T-cell (primary cell): ENCODE measurements at regions not wholly inside any gene's neighbourhood (a gene's known extent, or its start where the extent isn't known, plus 50 kb on each side); places are given as distances from the start of the nearest gene placed in this dataset.

Experiments
- ATAC-seq, 4 experiments: fragments of 200-7000 bp in 3 of 4; fragments of 150-1000 bp in 1 of 4; cut with Tn5 transposase; replicated peaks in 1 of 4; 1 replicate in 3 of 4; 2 replicates in 1 of 4; pipeline ENCODE4 v1.10.0; 2021; ENCODE audit warnings: moderate library complexity in 3 of 4, mild to moderate bottlenecking in 2 of 4, moderate number of reproducible peaks in 1 of 4
- CTCF ChIA-PET, 2 donors: fragments of 300-600 bp; sonication (Branson Sonifier 250); formaldehyde crosslinking; loops; one replicate each; lab custom pipeline; 2022; ENCODE audit warnings: antibody characterized with exemption in 2 of 2; lab: Charles Lee
- POLR2A ChIA-PET, 2 donors: fragments of 300-600 bp; sonication (Branson Sonifier 250); formaldehyde crosslinking; loops; one replicate each; lab custom pipeline; 2022; ENCODE audit warnings: antibody characterized with exemption in 2 of 2; lab: Charles Lee
- DNase-seq, 35 experiments: peaks; one replicate each; pipeline versions ENCODE4 v3.0.0 to v3.0.0-alpha.2; 2013 to 2023
- H3K27ac ChIP-seq: one replicate; pipeline ENCODE4 v1.5.1; 2013; ENCODE audit warnings: low read length
- H3K27me3 ChIP-seq, 2 experiments: replicated peaks in 1 of 2; 1 replicate in 1 of 2; 2 replicates in 1 of 2; pipeline versions ENCODE4 v1.6.1 to v1.7.0; 2013; ENCODE audit warnings: low read length in 1 of 2, mixed read lengths in 1 of 2; ENCODE audit not compliant: control insufficient read depth in 2 of 2, insufficient read depth in 2 of 2; ENCODE audit errors: extremely low read depth in 1 of 2
- H3K36me3 ChIP-seq, 2 donors: 1 replicate in 1 of 2; 2 replicates in 1 of 2; pipeline versions ENCODE4 v1.6.1 to v1.7.0; 2013; ENCODE audit warnings: low read length in 1 of 2; ENCODE audit not compliant: control insufficient read depth in 2 of 2, insufficient read depth in 1 of 2; ENCODE audit errors: extremely low read depth in 1 of 2
- H3K4me1 ChIP-seq, 2 experiments: 1 replicate in 1 of 2; 2 replicates in 1 of 2; pipeline versions ENCODE4 v1.6.1 to v1.7.0; 2013; ENCODE audit warnings: low read length in 2 of 2, mixed read lengths in 1 of 2; ENCODE audit not compliant: insufficient read depth in 2 of 2, control insufficient read depth in 1 of 2; ENCODE audit errors: extremely low read depth in 1 of 2
- H3K4me3 ChIP-seq, 2 donors: 1 replicate in 1 of 2; 2 replicates in 1 of 2; pipeline versions ENCODE4 v1.5.1 to v1.7.0; 2013; ENCODE audit warnings: mild to moderate bottlenecking in 2 of 2, low read length in 1 of 2, moderate library complexity in 1 of 2; ENCODE audit not compliant: control insufficient read depth in 1 of 2; ENCODE audit errors: extremely low read depth in 1 of 2
- H3K9me3 ChIP-seq: 2 replicates; pipeline ENCODE4 v1.7.0; 2013
- H3K27ac Mint-ChIP-seq, 2 donors: one replicate each; pipeline ENCODE4 v1.8.0; 2020 to 2021; ENCODE audit warnings: mild to moderate bottlenecking in 2 of 2, mixed read lengths in 2 of 2
- H3K27me3 Mint-ChIP-seq, 2 donors: one replicate each; pipeline ENCODE4 v1.8.0; 2021 to 2022; ENCODE audit warnings: mixed read lengths in 2 of 2
- H3K36me3 Mint-ChIP-seq: one replicate; pipeline ENCODE4 v1.8.0; 2021; ENCODE audit warnings: mixed read lengths
- H3K4me1 Mint-ChIP-seq, 3 donors: one replicate each; pipeline ENCODE4 v1.8.0; 2020 to 2022; ENCODE audit warnings: mixed read lengths in 3 of 3, mild to moderate bottlenecking in 1 of 3
- H3K4me3 Mint-ChIP-seq, 3 donors: one replicate each; pipeline ENCODE4 v1.8.0; 2020 to 2022; ENCODE audit warnings: mild to moderate bottlenecking in 3 of 3, mixed read lengths in 3 of 3, moderate library complexity in 3 of 3
- H3K9me3 Mint-ChIP-seq, 3 donors: one replicate each; pipeline ENCODE4 v1.8.0; 2020 to 2022; ENCODE audit warnings: mixed read lengths in 3 of 3
- WGBS: methylation state at CpG from one replicate; pipeline ENCODE4 v1.1.5; 2013; ENCODE audit warnings: missing lambda C conversion rate; ENCODE audit not compliant: insufficient coverage; 5-methylcytosine and 5-hydroxymethylcytosine counted together

GRCh38 chr20:56797023-56797422 is 167.9 kb downstream of the TFAP2C start:
- no peak overlapping the region for H3K4me3 ChIP-seq
- Mint-ChIP-seq H3K36me3 (no peaks in the 10 kb centered on the region), H3K27ac (no peak overlapping the region), H3K27me3 (peaks cover 3 to 8% of the 10 kb centered on the region in 2 donors), H3K9me3 (peaks cover 4 to 9% (median 6%) of the 10 kb centered on the region in 3 donors), H3K4me3 (no peak overlapping the region), H3K4me1 (no peaks in the 10 kb centered on the region)
- 47% methylated on average over 2 of the region's 2 CpGs for WGBS
- H3K36me3 ChIP-seq, result no peaks in the 10 kb centered on the region
- POLR2A ChIA-PET, result no interaction called here
- H3K4me1 ChIP-seq, result no peaks in the 10 kb centered on the region
- no peaks in the 10 kb centered on the region for H3K9me3 ChIP-seq
- no peak for DNase-seq
- no peak for ATAC-seq
- CTCF ChIA-PET, result no interaction called here
- H3K27me3 ChIP-seq, result peaks cover 0 to 8% of the 10 kb centered on the region in 2 experiments
- H3K27ac ChIP-seq, result no peak overlapping the region

DNA sequence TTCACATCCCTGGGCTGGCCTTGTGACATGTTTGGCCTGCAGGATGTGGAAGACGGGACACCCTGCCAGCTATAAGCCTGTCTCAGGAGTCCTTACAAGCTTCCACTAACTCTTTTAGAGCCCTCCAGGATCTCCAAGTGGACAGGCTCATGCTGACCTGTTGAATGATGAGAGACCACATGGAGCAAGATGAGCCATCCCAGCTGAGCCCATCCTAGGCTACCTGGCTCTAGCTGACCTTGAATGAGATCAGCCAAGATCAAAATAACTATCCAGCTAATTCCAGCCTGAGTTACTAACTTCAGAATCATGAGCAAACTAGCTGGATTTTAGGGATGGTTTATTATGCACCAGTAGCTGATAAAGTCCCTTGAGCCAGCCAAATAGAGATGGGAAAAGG is 169.5 kb downstream of the TFAP2C start:
- no peak overlapping the region for H3K4me3 ChIP-seq
- no peak overlapping the region for H3K4me3 Mint-ChIP-seq
- CTCF ChIA-PET, result no interaction called here
- no peaks in the 10 kb centered on the region for H3K4me1 Mint-ChIP-seq
- no peaks in the 10 kb centered on the region for H3K9me3 ChIP-seq
- no peak overlapping the region for H3K27ac Mint-ChIP-seq
- H3K27ac ChIP-seq, result no peak overlapping the region
- POLR2A ChIA-PET, result no interaction called here
- no peaks in the 10 kb centered on the region for H3K36me3 Mint-ChIP-seq
- no peak for DNase-seq
- H3K4me1 ChIP-seq, result no peaks in the 10 kb centered on the region
- WGBS, result 60% methylated on average over 1 of the region's 1 CpG
- H3K9me3 Mint-ChIP-seq, result peaks cover 4 to 9% (median 6%) of the 10 kb centered on the region in 3 donors
- no peaks in the 10 kb centered on the region for H3K36me3 ChIP-seq
- ATAC-seq, result no peak
- peaks cover 0 to 5% of the 10 kb centered on the region in 2 experiments for H3K27me3 ChIP-seq
- H3K27me3 Mint-ChIP-seq, result peaks cover 0 to 12% of the 10 kb centered on the region in 2 donors

GRCh38 chr20:56799187-56799586 is 170.1 kb downstream of the TFAP2C start:
- POLR2A ChIA-PET, result no interaction called here
- no CpG with 5 or more reads among the region's 2 CpGs for WGBS
- Mint-ChIP-seq H3K4me1 (no peaks in the 10 kb centered on the region), H3K9me3 (peaks cover 4 to 9% (median 6%) of the 10 kb centered on the region in 3 donors), H3K27ac (no peak overlapping the region), H3K27me3 (peaks cover 0 to 12% of the 10 kb centered on the region in 2 donors), H3K36me3 (no peaks in the 10 kb centered on the region), H3K4me3 (no peak overlapping the region)
- no peaks in the 10 kb centered on the region for H3K9me3 ChIP-seq
- H3K4me1 ChIP-seq, result no peaks in the 10 kb centered on the region
- no peak overlapping the region for H3K4me3 ChIP-seq
- no peak overlapping the region for H3K27ac ChIP-seq
- CTCF ChIA-PET, result no interaction called here
- ATAC-seq, result no peak
- H3K27me3 ChIP-seq, result peaks cover 0 to 3% of the 10 kb centered on the region in 2 experiments
- DNase-seq, result no peak
- H3K36me3 ChIP-seq, result no peaks in the 10 kb centered on the region

GRCh38 chr20:56800088-56800487 is 171.0 kb downstream of the TFAP2C start:
- H3K27me3 ChIP-seq, result peaks cover 0 to 3% of the 10 kb centered on the region in 2 experiments
- Mint-ChIP-seq H3K27me3 (peaks cover 0 to 12% of the 10 kb centered on the region in 2 donors), H3K4me3 (no peak overlapping the region), H3K9me3 (peaks cover 4 to 9% (median 6%) of the 10 kb centered on the region in 3 donors), H3K36me3 (no peaks in the 10 kb centered on the region), H3K4me1 (no peaks in the 10 kb centered on the region), H3K27ac (no peak overlapping the region)
- H3K4me1 ChIP-seq, result no peaks in the 10 kb centered on the region
- H3K27ac ChIP-seq, result no peak overlapping the region
- no peaks in the 10 kb centered on the region for H3K36me3 ChIP-seq
- no peak overlapping the region for H3K4me3 ChIP-seq
- ChIA-PET POLR2A (no interaction called here), CTCF (no interaction called here)
- ATAC-seq (no peak), DNase-seq (no peak)
- no peaks in the 10 kb centered on the region for H3K9me3 ChIP-seq
- no CpG with 5 or more reads among the region's 4 CpGs for WGBS

GRCh38 chr20:56801971-56802755 is 173.1 kb downstream of the TFAP2C start:
- Histone ChIP-seq H3K4me3 (no peak overlapping the region), H3K9me3 (no peaks in the 10 kb centered on the region), H3K27ac (no peak overlapping the region), H3K36me3 (no peaks in the 10 kb centered on the region), H3K4me1 (no peaks in the 10 kb centered on the region), H3K27me3 (peaks cover 0 to 15% of the 10 kb centered on the region in 2 experiments)
- DNase-seq, result no peak
- H3K36me3 Mint-ChIP-seq, result no peaks in the 10 kb centered on the region
- no peaks in the 10 kb centered on the region for H3K4me1 Mint-ChIP-seq
- peaks cover 3 to 16% of the 10 kb centered on the region in 2 donors for H3K27me3 Mint-ChIP-seq
- 76% methylated on average over 11 of the region's 19 CpGs for WGBS
- POLR2A ChIA-PET, result interaction anchor here in 1 of 2 donors (0.7 kb wide), 1 partner anchor 713 kb away, joined by 7 read pairs; no protein-coding TSS in a partner anchor
- H3K4me3 Mint-ChIP-seq, result no peak overlapping the region
- CTCF ChIA-PET, result no interaction called here
- no peak for ATAC-seq
- H3K9me3 Mint-ChIP-seq, result peaks cover 4 to 9% (median 6%) of the 10 kb centered on the region in 3 donors
- H3K27ac Mint-ChIP-seq, result no peak overlapping the region

GRCh38 chr20:56802805-56803204 is 173.7 kb downstream of the TFAP2C start:
- Histone ChIP-seq H3K27ac (no peak overlapping the region), H3K4me3 (no peak overlapping the region), H3K9me3 (no peaks in the 10 kb centered on the region), H3K36me3 (no peaks in the 10 kb centered on the region), H3K27me3 (peaks cover 0 to 21% of the 10 kb centered on the region in 2 experiments), H3K4me1 (no peaks in the 10 kb centered on the region)
- WGBS, result 91% methylated on average over 20 of the region's 20 CpGs
- Mint-ChIP-seq H3K9me3 (peaks cover 4 to 9% (median 6%) of the 10 kb centered on the region in 3 donors), H3K27ac (no peak overlapping the region), H3K4me3 (no peak overlapping the region), H3K27me3 (peaks cover 7 to 22% of the 10 kb centered on the region in 2 donors), H3K4me1 (no peaks in the 10 kb centered on the region), H3K36me3 (no peaks in the 10 kb centered on the region)
- ChIA-PET POLR2A (no interaction called here), CTCF (no interaction called here)
- ATAC-seq (no peak), DNase-seq (no peak)
